Cerebellar cortex (tissue), 1 donor: ENCODE measurements at regions not wholly inside any gene's neighbourhood (a gene's known extent, or its start where the extent isn't known, plus 50 kb on each side); places are given as distances from the start of the nearest gene placed in this dataset.

Experiments
- DNase-seq: peaks from one replicate; pipeline ENCODE4 v3.0.0-alpha.2; 2015; ENCODE audit warnings: low spot score

DNA sequence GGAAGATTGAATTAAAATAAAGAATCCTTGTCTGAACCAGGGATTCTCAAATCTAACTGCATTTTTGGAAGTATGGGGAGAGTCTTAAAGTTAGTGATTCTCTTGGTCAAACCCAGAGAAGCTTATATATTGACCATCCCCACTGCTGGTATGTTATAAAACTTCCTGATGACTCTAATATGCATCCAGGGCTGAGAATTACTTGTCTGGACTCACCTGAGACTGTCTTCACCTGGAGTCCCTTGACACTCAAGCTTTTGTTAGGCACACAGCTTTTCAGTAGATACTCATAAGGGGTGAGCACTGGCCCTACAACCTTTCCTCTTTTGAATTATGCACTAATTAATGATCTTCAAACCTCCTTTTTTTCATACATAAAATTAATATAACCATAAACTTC lies 149.6 kb upstream of the GULP1 start:
- no peak for DNase-seq

DNA sequence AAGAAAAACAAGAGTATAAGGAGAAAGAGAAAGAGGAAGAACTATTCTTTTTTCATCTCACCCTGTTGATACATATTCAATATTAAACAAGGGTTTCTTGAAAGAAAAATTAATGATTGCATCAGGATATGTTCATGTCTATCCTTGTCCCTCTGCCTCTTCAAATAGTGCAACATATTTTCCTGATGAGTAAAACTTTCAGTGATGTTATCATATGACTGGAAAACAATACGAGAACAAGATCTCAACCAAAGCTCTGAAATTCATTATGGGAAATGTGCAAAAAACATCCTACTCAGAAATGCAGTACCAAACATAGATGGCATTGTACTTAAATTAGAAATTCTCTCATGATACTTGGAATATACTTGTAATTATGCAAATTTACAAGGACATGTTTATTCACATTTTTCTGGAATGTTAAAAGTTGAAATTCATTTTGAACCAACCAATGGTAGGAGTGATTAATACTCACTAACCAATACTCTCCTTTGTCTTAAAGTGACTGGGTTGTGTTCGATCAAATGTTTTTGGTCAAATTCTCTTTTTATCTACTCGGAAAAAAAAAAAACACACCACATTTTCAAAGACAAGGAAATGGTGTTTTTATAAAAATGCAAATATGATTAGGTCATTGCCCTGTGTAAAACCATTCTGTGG lies 148.9 kb upstream of the GULP1 start:
- DNase-seq, result no peak

DNA sequence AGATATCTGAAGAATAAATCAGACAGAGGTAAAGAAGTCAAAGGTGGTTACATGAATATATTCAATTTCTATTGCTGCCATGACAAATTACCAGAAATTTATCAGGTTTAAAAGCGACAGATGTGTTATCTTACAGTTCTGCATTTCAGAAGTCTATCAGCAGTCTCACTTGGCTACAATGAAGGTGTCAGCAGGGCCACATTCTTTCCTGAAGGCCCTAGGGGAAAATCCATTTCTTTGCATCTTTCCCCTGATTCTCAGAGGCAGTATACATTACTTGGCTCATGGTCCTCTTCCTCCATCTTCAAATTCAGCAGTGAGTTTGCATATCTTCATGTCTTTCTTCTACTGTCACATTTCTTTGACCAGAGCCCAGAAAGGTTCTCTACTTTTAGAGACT lies 145.8 kb upstream of the GULP1 start:
- no peak for DNase-seq

DNA sequence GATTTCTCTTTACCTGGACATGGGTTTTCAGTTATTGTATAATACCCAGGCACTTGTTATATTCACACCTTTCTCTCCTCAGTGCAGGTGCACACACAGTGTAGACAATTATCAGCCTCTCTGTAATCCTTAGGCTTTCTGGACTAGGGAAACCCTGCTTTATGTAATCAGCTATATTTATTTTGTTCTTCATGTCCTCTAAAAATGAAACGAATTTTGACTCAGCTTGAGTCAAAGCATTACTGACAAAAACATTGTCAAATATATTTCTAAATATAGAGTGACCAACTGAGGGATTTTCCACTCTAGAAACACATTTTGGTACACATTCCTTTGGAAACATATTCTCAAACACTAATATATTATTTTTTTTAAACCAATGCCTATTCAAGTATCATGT lies 144.8 kb upstream of the GULP1 start:
- no peak for DNase-seq

DNA sequence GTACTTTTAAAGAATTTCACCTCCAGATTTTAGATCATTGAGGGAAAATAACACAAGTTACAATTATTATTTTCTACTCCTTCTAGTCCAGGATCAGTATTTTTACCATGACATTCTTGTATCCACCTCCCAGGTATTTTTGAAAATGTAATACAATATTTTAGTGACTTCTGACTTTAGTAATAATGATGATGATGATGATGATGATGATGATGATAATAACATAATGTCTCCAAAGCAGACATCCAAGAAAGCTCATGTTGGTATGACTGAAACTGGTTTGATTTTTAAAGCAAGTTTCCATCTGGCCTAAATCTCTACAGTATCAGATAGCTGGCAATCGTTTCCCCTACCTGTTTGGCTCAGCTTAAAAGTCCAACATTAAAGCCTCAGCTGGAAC lies 140.0 kb upstream of the GULP1 start:
- DNase-seq, result no peak

DNA sequence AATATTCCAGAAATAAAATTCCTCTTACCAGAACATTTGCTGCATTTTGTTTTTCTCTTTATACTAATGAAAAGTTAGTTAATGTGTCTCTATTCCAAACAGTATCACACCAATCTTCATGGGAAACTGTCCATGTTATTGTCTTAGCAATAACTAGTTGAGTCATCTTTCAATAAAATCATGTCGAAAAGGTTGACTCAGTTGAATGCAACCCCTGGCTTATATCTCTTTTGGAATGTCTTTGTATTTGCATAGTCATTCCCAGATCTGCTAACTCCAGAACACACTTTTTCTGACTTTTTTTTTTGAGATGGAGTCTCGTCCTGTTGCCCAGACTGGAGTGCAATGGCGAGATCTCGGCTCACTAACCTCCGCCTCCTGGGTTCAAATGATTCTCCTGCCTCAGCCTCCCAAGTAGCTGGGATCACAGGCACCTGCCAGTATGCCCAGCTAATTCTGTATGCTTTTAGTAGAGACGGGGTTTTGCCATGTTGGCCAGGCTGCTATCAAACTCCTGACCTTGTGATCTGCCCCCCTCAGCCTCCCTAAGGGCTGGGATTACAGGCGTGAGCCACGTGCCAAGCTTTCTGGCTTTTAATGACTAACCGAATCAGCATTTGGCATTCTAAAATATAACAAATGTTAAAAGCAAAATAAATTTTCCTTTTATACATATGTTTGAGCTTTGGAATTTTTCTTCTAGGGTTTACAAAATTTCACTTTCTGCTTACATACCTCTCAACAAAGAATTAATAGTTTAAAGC lies 133.2 kb upstream of the GULP1 start:
- DNase-seq, result no peak

DNA sequence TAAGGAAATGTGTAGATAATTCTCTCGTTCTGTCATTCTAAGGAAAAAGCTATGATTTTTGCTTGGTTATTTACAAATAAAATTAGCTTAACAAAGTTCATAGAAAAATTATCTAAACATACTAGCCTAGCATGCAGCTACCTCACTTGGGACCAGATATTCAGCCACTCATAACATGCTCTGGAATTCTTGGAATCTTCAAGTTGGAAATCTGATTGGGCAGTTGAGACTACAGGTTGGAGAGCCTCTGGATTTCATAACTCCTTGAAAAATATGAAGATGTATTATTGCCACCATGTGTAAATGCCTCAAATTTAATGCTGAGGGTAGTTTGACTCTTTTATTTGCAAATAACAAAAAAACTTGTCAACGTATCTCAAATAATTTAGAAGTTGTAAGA lies 132.2 kb upstream of the GULP1 start:
- no peak for DNase-seq

DNA sequence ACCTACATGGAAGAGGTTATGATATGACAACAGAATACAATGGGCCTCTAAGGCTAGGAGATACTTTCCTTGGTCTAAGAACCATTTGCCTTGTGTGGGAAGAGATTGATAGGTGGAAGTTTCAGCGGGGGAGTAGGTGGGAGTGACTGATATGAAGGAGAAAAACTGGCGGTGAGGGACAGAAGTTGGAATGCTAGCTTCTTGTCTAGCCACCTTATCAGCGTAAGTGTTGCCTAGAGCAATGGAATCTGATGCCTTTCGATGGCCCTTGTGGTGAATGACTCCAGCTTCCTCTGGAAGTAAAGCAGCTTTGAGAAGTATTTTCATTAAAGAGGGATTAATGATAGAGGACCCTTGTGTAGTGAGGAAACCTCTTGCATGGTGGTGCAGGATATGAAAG lies 121.3 kb upstream of the GULP1 start:
- no peak for DNase-seq

DNA sequence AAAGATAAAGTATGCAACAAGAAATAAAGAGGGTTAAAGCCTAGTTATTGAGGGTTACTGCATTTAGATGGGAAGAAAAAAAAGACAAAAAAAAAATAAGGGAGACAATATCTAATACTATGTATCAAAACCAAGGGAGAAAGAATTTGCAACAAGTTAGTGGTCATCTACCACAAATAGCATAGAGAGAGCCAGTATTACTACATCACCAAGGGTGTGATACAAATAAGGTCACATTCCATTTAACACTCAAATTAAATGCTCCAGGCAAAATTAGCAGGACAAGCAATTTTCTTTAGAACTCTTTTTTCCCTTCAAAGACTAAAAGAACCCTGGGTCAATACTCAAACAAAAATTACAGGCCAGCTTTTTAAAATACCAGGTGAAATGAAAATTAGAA lies 115.1 kb upstream of the GULP1 start:
- DNase-seq, result no peak

DNA sequence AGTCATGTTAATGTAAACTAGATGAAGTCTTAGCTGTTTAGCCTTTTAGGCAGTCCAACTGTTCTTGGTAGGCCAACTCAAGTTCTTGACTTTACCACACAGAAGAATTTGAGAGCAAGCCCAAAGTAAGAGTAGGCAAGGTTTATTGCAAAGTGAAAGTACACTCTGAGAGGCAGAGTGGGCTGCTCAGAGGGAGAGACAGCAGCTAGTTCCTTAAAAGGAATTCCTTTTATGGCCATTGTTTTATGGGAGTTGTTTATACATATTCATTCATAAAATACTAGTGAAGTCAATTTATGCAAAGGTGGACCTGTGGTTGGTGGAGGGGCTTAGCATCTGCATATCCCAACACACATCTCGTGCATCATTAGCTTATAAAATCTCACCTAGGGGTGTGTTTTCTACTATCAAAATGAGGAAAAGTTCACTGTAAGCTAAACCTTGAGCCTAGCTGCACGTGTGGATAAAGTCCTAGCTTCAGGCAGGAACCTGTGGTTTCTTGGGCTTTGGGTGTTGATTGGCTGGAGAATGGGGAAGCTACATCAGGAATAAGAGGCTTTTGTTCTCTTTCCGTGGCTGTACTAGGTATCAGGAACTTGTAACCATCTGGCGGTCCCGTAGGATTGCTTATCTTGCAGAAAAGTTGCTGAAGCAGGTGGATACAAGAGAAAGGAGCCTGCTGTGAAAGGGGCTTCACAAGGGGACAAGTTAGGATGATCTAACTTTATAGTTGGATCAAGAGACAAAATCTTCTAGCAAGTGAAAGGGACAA lies 110.4 kb upstream of the GULP1 start:
- no peak for DNase-seq

DNA sequence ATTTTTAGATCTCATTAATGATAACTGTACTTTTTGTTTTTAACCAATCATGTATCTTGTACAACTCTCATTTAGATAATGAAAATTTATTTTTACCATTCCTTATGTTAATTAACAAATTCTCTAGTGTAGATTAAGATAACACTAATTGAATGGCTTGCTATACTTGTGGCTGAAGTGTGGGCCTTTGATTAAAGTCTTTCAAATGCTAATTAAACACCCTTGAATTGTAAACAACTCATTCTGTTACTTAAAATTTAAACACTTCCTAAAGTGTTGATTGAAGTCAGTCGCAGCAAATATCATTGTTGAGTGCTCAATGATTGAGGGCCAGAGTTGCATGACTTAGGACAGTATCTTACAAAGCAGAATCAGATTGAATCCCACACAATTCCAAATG lies 109.8 kb upstream of the GULP1 start:
- DNase-seq, result no peak

DNA sequence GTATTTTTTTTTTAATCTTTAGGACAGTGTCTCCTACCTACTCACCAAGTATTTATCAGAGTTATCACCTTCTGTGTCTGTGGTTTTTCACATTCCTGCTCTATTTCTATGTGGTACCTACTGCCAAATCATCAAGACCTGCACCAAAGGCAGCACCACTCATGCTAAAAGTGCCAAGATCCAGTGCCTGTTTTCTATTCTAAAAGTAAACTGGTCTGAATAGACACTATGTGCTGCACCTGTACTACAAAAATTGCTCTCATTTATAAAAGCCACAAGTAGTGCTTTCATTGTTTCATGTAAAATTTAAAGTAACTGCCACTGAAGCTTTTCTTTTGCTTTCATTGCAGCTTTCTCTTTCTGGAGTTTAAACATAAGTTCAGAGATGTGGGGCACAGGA lies 103.9 kb upstream of the GULP1 start:
- no peak for DNase-seq

DNA sequence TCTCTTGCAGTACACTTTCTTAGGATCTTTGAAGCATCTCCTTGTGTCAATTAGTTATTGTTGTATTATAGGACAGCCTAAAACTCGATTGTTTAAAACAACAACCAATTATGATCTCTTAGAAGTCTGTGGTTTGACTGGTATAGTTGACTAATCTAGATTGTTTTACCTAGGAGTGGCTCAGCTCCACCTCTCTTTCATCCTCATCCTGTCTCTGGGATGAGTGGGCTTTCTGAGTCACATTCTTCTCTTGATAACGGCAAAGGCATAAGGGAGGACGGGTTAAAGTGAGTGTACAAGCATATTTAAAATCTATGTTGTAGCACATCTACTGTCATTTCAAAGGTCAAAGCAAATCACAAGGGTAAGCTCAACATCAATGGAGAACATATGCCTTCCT lies 102.3 kb upstream of the GULP1 start:
- DNase-seq, result no peak

DNA sequence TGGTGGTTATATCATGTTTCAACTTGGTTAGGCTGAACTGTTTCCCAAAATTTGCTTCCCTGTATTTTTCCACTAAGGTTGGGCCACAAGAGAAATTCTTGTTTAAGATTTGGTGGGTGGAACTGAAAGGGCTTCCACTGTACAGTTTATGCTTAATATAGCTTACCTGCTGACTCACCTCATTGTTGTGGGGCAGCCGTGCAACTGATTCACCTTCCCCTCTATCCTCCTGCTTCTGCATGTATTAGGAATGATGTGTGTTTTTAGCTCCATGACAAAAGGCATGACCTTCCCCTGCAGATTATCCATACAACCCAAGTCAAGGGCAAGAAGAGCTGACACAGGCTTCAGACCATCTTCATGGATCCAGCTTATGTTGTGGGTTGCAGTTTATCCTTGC lies 98.4 kb upstream of the GULP1 start:
- DNase-seq, result no peak

DNA sequence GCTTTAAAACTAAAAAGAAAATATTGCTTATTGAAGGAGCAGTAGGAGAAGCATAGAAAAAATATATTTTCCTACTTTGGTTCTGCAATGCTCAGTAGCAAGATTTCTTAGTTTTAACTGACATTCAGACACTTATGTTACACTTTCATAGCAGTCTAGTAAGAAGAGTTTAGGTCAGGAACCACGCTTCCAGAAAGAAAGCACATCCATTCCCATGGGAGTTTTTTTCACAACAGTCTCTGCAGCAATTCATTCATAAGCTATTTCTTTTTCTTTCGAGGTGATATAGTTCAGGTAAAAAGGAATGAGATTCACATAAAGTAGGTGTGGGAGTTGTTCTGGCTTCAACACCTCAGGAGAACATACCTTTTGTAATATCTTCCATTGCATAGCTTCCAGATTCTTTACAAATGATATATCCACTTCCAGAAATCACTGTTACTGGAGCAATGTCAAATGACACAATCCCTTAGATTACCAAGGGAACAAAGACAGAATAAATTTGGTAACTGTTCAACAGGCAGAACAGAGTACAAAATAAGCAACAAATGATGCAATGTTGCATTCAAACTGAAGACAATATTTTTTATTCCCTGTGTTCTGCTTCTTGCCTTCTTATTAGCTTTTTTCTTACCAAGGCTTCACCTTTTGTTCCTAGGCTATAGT lies 95.2 kb upstream of the GULP1 start:
- no peak for DNase-seq

DNA sequence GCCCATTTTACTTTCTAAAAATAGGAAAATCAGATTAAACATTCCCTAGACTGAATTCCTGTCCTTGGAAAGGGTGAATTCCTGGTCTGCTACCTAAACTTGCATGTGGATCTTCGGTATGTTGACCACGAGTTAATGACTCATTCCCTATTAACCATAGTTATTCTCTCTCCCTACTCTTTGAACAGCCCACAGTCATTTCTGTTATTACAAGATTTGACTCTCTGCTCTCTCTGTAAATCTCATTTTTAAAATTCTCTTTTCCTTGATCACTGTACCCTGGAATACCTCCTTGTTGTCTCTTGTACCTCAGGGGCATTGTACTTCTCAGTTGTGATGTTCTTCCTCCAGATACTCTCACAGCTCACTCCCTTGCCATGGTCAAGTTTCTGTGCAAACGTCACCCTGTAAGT lies 92.0 kb upstream of the GULP1 start:
- peak; percentile 6 for DNase-seq

DNA sequence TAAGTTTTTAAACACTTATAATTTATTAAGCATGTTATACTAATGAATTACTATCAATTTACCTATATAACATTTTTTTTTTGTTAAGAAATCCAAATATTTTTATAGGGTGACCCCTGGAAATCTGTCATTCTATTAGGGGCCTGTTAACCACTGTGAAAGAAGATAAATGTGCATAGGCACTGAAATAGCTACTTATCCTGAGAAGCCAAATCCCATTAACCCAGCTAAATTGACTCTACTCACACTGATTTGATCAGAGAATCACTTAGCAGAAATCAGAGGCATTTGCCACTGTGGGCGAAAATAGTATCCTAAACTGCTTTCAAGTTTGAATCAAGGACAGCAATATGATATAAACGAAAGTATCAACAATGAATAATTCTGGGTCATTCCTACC lies 90.0 kb upstream of the GULP1 start:
- no peak for DNase-seq

DNA sequence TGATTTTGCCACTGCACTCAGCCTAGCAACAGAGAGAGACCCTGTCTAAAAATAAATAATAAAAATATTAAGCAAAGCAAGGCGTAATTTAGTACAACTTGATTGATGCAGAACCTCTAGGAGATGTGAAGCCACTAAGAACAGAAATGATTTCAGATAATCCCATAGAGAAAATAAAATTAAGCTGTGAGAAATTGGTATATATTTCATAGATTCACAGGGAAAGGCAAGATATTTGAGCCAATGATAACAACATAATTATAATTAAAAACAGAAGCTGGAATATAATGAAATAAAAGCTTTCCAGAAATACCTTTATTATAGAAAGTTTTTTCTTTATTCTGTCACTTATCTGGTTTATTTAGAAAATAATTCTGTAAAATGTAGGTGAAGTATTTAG lies 88.9 kb upstream of the GULP1 start:
- no peak for DNase-seq

DNA sequence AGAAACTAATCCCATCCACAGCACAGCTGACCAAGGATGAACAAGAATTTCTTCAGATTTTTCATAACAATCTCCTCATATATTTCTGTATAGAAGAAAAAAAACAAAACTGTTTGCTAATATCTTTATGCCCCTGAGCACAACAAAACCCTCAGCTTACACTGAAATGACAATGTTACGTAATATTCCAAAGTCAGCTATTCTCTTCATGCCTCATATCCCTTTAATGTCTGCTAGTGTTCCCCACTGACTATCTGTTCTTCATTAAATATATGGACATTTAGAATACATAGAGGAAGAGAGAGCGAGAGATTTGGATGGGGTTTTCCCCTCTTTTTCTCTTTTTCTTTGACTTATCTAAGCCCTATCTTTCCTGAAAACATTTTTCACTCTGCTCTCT lies 87.9 kb upstream of the GULP1 start:
- DNase-seq, result no peak

DNA sequence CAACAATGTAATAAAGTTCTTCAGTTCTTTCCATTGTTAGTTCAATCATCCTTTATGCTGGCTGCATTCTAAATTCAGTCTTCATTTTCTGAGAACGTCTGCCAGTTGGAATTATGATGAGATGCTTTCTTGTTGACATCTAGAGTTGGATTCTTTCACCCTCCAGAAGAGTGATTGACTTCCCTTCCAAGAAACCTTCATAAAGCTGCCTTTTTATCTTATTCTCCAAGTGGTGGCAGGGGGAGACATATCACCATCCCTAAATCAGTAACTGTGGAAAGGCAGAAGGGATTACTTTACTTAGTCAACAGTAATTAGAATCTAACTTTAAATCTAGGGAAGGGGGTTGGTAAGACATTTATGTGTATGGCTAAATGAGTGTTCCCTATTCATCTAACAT lies 86.8 kb upstream of the GULP1 start:
- peak; percentile 14 for DNase-seq

DNA sequence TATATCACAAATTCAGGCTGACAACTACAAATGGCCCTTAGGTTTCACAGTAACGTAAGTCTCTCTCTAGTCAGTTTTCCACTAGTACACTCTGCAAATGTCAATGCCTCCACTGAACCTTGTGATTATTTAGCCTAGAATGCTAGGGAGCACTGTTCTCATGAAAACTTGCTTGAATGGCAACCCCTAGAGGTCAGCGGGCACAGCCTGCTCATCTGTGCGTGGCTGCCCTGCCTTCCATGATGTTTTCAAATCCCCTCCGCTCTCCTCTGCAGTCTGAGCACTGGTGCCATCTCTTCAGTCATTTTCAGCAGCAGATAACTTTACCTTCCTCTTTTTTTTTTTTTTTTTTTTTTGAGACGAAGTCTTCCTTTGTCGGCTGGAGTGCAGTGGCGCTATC lies 84.1 kb upstream of the GULP1 start:
- no peak for DNase-seq

DNA sequence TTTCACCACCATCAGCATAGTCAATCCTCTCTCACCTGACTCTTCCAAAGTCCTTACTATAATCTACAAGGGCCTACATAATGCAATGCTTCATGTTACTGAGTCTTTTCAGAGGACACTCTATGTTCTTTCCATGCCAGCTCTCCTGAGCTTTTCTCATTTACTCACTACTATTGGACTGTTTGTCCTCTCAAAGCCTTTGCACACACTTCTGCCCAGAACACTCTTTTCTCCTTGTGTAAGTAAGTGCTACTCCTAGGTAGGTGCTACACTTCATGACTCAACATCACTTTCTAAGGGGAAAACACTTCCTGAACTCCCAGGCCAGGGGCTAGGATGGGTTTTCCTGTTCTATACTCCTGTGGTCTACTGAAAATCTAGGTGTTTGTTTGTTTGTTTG lies 82.5 kb upstream of the GULP1 start:
- no peak for DNase-seq

DNA sequence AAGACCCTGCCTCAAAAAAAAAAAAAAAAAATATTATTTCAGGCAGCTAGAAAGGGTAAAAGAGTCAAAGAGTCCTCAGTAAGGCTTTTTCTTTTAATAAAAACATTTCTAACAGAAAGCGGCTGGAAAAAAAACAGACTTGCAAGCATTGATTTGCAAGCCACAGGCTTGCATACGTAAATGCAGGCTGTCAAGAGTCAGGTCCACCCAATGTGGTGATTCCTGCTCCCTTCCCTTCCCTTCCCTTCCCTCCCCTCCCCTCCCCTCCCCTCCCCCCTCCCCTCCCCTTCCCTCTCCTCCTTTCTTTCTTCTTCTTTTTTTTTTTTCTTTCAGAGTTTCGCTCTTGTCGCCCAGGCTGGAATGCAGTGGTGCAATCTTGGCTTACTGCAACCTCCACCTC lies 74.4 kb upstream of the GULP1 start:
- no peak for DNase-seq
